ENCODE measurements at regions not wholly inside any gene's neighbourhood (a gene's known extent, or its start where the extent isn't known, plus 50 kb on each side); places are given as distances from the start of the nearest gene placed in this dataset.

GRCh38 chr5:143879646-143880045 lies 67.7 kb downstream of the HMHB1 start:
- TF ChIP-seq YY1 (IDR thresholded peaks at IDR 0.05; ENCODE audit: insufficient read depth, insufficient read length) (no peak), ZNF274 (IDR thresholded peaks at IDR 0.05; ENCODE audit: low read depth, low read length) (no peak)
